GM19023 (cell line): ENCODE measurements at regions not wholly inside any gene's neighbourhood (a gene's known extent, or its start where the extent isn't known, plus 50 kb on each side); places are given as distances from the start of the nearest gene placed in this dataset.

Experiments
- ATAC-seq: cut with Tn5 transposase; IDR thresholded peaks from one replicate; pipeline ENCODE4 v1.9.1; 2021; ENCODE audit warnings: mild to moderate bottlenecking, moderate library complexity; ENCODE audit not compliant: unreplicated experiment

DNA sequence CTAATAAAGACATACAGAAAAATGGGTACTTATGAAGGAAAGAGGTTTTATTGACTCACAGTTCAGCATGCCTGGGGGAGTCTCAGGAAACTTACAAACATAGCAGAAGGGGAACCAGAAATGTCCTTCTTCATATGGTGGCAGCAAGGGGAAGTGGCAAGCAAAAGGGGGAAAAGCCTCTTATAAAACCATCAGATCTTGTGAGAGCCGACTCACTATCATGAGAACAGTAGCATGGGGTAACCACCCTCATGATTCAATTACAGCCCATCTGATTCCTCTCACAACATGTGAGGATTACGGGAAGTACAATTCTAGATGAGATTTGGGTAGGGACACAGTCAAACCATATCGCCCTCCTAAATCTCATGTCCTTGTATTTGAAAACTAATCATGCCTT lies 1305.4 kb upstream of the SORCS1 start:
- ATAC-seq, result no peak

GRCh38 chr10:108465871-108466641 lies 1301.5 kb upstream of the SORCS1 start:
- ATAC-seq, result no peak

DNA sequence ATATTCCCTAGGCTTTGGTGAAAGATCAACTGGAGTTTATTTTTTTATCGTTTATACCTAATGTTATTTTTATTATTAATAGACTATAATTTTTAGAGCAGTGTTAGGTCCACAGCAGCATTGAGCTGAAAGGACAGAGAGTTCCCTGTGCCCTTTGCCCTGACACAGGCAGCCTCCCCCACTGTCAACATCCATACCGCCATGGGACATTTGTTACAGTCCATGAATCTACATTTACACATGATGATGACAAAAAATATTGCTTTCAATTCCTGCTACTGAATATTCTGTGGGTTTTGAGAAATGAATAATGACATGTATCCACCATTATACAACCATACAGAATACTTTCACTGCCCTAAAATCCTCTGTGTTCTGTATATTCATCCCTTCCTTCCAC lies 1297.5 kb upstream of the SORCS1 start:
- no peak for ATAC-seq

DNA sequence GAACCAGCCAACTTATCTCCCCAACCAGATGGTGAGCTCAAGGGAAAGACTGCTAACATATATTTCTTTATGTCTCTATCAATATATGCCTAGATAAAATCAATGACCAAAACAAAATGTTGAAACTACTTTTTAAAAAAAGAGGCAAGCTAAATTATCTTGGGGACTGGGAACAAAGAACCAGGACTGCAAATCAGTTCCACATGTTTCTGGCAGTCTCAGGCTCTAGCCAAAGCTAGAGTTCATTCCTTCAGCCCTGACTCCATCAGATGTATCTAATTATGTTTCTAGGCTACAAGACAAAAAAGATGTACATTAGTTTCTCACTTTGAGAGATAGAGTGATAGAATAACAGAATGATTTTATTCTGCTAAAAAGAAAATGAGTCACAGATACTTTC lies 1290.3 kb upstream of the SORCS1 start:
- no peak for ATAC-seq

GRCh38 chr10:108454224-108454623 lies 1289.7 kb upstream of the SORCS1 start:
- ATAC-seq, result no peak

- no peak for ATAC-seq
Observed at GRCh38 chr10:108453166-108453565, 1288.7 kb upstream of the SORCS1 start.

DNA sequence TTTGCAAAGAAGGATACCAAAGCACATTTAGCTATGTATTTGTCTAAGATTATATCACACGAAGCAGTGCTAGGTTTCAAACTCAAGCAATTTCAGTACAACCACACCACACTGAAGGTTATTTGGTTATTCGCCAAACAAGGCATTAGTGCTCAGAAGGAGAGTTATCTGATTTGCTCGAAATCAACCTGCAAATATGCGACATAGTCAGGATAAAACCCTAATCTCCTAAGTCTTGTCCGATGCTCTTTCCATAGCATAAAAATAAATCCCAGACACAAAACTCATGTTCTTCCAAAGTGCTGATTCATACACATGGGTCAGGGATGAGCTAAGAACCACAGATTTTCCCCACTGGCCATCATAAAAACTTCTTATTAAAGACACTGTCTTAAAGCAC lies 1288.0 kb upstream of the SORCS1 start:
- no peak for ATAC-seq

GRCh38 chr10:108450280-108450679 lies 1285.8 kb upstream of the SORCS1 start:
- ATAC-seq, result no peak

DNA sequence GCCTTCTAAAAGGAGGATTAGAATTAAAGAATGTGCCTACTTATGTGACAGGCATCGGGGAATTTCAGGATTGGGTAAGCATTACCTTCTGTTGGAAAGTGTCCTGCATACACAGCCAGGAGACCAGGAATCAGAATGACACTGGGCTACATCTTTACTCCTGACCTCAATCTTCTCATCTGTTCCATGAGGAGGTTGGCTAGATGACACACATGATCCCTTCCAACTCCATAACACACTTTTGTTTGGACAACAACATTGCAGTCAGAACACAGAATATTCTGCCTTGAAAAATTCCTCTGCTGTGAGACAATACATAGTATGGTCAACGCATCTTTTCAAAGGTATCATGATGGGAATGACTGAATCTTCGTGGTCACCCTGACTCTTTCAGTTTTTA lies 1281.2 kb upstream of the SORCS1 start:
- no peak for ATAC-seq

DNA sequence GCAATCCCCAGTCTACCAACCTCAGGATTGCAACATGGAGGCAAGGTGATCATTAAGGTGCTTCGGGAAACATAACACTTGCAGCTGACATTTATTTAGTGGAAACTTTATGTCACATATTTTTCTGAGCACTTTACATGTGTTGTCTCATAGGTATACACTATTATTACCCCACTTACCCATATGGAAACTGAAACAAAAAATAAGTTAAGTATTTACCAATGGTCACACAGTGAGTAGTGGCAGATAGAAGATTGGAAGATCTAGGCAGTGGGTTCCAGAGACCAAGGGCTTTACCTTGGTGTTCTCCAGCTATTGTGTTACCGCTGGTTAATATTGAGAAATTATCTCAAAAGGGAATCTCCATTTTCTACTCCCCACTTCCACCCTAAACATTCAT lies 1279.1 kb upstream of the SORCS1 start:
- ATAC-seq, result no peak

DNA sequence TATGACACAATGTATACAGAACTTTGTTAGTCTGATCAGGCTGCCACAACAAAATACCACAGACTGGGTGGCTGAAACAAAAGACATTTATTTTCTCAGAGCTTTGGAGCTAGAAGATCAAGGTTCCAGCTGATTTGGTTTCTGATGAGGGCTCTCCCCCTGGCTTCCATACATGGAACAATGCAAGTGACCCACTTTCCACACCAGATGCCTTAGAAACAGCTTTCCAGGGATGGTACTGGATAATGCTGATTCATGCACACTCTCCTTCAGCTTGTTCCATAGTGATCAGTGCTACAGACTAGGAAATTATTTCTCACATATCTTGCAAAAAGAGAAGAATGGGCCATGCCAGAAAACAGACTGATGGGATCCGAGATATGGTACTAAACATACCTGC lies 1274.9 kb upstream of the SORCS1 start:
- no peak for ATAC-seq

- ATAC-seq, result no peak
Observed at GRCh38 chr10:108436096-108436495, 1271.6 kb upstream of the SORCS1 start.

DNA sequence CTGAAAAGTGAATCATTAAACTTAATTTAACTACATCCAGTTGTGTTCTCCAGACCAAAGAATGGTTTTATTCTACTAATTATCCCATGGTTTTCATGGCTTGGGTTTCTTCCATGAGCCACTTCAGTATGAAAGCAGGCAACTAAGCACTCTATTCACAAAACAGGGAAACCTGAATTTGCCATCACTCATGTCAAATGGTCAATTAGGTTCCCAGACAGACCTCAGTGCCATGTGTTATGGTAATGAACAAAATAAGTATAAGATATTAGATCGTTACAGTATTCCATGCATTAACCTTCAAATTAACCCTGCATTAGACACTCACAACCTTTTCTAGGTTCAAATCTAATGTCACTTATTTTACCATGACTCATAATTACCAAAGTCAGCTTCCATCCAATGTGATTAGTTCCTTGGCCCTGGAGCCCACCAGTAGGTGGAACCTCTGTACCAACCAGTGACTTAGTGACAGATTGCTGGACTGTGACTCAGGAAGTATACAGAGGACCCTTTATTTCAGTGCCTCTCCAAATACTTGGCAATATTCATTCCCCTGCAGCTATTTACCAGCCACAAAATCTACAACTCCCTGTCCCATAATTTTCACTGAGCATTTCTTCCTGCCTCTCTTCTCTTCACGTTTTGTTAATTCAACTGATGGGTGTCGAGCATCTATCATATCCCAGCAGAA lies 1270.2 kb upstream of the SORCS1 start:
- ATAC-seq, result no peak

- no peak for ATAC-seq
Observed at GRCh38 chr10:108427146-108427545, 1262.6 kb upstream of the SORCS1 start.

GRCh38 chr10:108425283-108425964 lies 1260.9 kb upstream of the SORCS1 start:
- ATAC-seq, result no peak

GRCh38 chr10:108424656-108425055 lies 1260.2 kb upstream of the SORCS1 start:
- no peak for ATAC-seq

DNA sequence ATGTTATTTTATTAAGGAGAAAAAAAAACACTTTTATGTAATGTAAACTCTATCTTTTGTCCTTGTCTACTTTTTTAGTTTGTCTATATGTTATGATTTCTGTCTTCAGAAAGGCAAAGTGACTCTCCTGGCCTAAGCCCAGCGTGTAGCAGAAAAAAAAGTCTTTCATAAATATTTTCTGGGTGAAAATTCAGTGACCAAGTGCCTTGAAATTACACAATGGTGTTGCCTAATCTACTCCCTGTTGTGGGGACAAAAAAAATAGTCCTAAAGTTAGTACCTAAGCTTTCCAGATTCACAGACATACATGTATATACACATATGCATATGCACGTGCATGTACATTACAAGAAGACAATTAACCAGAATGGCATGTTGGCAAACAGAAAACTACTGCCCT lies 1257.8 kb upstream of the SORCS1 start:
- no peak for ATAC-seq

- ATAC-seq, result no peak
Observed at GRCh38 chr10:108421266-108421665, 1256.8 kb upstream of the SORCS1 start.

- no peak for ATAC-seq
Observed at GRCh38 chr10:108413954-108414353, 1249.4 kb upstream of the SORCS1 start.

GRCh38 chr10:108412323-108412722 lies 1247.8 kb upstream of the SORCS1 start:
- ATAC-seq, result no peak

DNA sequence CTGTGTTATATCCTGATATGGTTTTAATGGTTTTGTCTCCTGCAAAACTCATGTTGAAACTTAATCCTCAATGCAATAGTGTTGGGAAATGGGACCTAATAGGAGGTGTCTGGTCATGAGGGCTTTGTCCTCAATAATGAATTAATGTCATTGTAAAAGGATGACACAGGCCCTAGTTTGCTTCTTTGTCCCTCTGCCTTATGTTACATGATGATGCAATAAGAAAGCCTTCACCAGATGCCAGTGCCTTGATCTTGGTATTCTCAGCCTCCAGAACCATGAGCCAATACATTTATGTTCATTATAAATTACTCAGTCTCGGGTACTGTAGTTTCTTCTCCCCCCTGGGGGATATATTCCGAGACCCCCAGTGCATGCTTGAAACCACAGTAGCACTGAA lies 1247.4 kb upstream of the SORCS1 start:
- ATAC-seq, result no peak

DNA sequence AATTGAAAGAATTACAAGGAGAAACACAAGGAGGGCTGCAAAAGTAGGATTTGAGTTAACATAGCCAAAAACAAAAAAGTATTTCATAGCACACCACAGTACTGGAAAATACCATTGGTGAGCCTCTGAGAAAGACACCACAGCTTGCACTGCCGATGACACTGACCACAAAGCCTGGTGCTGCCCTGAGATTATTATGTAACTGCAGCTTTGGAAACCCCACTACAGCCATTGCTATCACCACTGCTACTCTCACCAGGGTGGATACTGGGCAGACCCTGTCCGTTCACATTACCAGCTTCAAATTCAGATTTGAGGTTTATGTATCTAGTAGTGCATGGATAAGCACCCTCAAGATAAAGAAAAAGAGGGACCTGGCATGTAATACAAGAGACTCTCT lies 1246.7 kb upstream of the SORCS1 start:
- no peak for ATAC-seq
